ENCODE measurements at regions not wholly inside any gene's neighbourhood (a gene's known extent, or its start where the extent isn't known, plus 50 kb on each side); places are given as distances from the start of the nearest gene placed in this dataset.

DNA sequence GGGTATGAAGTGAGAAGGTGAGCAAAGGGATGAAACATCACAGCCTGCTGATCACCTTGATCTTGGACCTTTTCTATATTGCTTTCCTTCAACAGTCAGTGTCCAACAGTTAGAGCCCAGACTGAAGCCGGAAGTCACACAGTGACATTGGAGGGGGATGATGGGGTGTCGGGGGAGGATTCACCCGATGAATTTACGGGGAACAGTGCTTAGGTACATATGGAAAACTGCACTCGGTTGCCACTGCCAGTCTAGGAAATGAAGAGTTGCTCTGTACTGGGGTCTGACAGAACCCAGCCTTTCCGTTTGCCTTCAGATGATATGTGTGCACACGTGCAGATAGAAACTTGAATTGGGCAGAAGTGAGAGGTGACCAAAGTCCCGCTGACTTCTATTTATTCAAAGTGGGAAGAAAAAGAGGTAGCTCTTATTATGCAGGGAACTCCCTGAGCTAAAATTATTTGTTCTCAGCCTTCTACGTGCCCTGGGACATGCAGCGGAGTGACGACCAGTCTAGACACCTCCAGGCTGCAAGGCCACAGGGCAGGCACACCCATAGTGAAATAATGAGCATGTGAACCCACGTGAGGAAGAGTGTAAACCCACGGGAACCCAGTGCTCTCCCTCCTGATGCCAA lies 107.2 kb upstream of the INHBA start:
- ATAC-seq (ENCODE audit: poor library complexity) (no peak), DNase-seq (peak in 2 of 14 experiments; percentile 13 to 29)
- Histone ChIP-seq H3K9me3 (ENCODE audit: control insufficient read depth in 1 of 2, insufficient read depth in 1 of 2, low read length in 2 of 2) (no peaks in the 10 kb centered on the region), H3K4me3 (ENCODE audit: low read length) (no peak overlapping the region), H3K27me3 (ENCODE audit: control insufficient read depth in 1 of 2, insufficient read depth in 2 of 2, low read length in 2 of 2) (no peaks in the 10 kb centered on the region), H3K4me1 (ENCODE audit: insufficient read depth, low read length) (no peaks in the 10 kb centered on the region), H3K36me3 (ENCODE audit: insufficient read depth, low read length) (no peaks in the 10 kb centered on the region), H3K27ac (ENCODE audit: low read depth in 1 of 2, low read length in 2 of 2) (no peak overlapping the region)
- no peak for TF ChIP-seq CTCF (IDR thresholded peaks at IDR 0.05)
- intact Hi-C loops (cut with DNase I, micrococcal nuclease): no loop called here
- no peaks in the 10 kb centered on the region for H3K36me3 Mint-ChIP-seq (ENCODE audit: low read depth)
- H3K4me1 Mint-ChIP-seq (ENCODE audit: low read depth): no peaks in the 10 kb centered on the region
- H3K27me3 Mint-ChIP-seq: no peaks in the 10 kb centered on the region
- H3K27ac Mint-ChIP-seq: no peak overlapping the region
- CTCF ChIA-PET: no interaction called here
- POLR2A ChIA-PET: no interaction called here
- H3K9me3 Mint-ChIP-seq: no peaks in the 10 kb centered on the region
- no peak overlapping the region for H3K4me3 Mint-ChIP-seq

GRCh38 chr7:41809529-41809939 lies 106.6 kb upstream of the INHBA start:
- Mint-ChIP-seq H3K9me3 (no peaks in the 10 kb centered on the region), H3K36me3 (ENCODE audit: low read depth) (no peaks in the 10 kb centered on the region), H3K27me3 (no peaks in the 10 kb centered on the region), H3K27ac (no peak overlapping the region), H3K4me3 (no peak overlapping the region), H3K4me1 (ENCODE audit: low read depth) (no peaks in the 10 kb centered on the region)
- DNase-seq (no peak), ATAC-seq (ENCODE audit: poor library complexity) (no peak)
- Histone ChIP-seq H3K27ac (ENCODE audit: low read depth in 1 of 2, low read length in 2 of 2) (no peak overlapping the region), H3K9me3 (ENCODE audit: control insufficient read depth in 1 of 2, insufficient read depth in 1 of 2, low read length in 2 of 2) (no peaks in the 10 kb centered on the region), H3K4me3 (ENCODE audit: low read length) (no peak overlapping the region), H3K36me3 (ENCODE audit: insufficient read depth, low read length) (no peaks in the 10 kb centered on the region), H3K27me3 (ENCODE audit: control insufficient read depth in 1 of 2, insufficient read depth in 2 of 2, low read length in 2 of 2) (no peaks in the 10 kb centered on the region), H3K4me1 (ENCODE audit: insufficient read depth, low read length) (no peaks in the 10 kb centered on the region)
- CTCF ChIA-PET: no interaction called here
- POLR2A ChIA-PET: no interaction called here
- no peak for TF ChIP-seq CTCF (IDR thresholded peaks at IDR 0.05)
- intact Hi-C loops (cut with DNase I, micrococcal nuclease): no loop called here

DNA sequence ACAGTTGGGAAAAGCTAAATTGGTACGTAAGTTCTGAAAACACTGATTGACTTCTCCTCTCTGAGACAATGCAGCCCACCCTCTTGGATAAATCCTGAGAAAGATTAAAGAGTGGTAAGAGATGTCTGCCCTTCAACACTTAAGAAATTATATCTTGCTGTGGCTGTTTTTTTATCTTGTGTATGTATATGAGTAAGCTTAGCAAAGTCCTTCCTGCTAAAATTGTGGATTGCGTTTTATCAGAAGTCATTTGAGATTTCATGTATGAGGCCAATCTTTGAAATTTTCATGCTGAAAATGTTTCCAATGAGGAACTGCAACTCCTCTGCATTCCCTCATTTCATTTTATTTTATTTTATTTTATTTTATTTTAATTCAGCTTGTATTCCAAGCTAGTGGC lies 106.2 kb upstream of the INHBA start:
- Mint-ChIP-seq H3K9me3 (no peaks in the 10 kb centered on the region), H3K4me3 (no peak overlapping the region), H3K36me3 (ENCODE audit: low read depth) (no peaks in the 10 kb centered on the region), H3K4me1 (ENCODE audit: low read depth) (no peaks in the 10 kb centered on the region), H3K27me3 (no peaks in the 10 kb centered on the region), H3K27ac (no peak overlapping the region)
- H3K27me3 ChIP-seq (ENCODE audit: control insufficient read depth in 1 of 2, insufficient read depth in 2 of 2, low read length in 2 of 2): no peaks in the 10 kb centered on the region
- ChIA-PET POLR2A (no interaction called here), CTCF (no interaction called here)
- H3K36me3 ChIP-seq (ENCODE audit: insufficient read depth, low read length): no peaks in the 10 kb centered on the region
- no peak overlapping the region for H3K27ac ChIP-seq (ENCODE audit: low read depth in 1 of 2, low read length in 2 of 2)
- H3K4me3 ChIP-seq (ENCODE audit: low read length): no peak overlapping the region
- DNase-seq: no peak
- no peaks in the 10 kb centered on the region for H3K9me3 ChIP-seq (ENCODE audit: control insufficient read depth in 1 of 2, insufficient read depth in 1 of 2, low read length in 2 of 2)
- intact Hi-C loops (cut with DNase I, micrococcal nuclease): no loop called here
- no peaks in the 10 kb centered on the region for H3K4me1 ChIP-seq (ENCODE audit: insufficient read depth, low read length)
- ATAC-seq (ENCODE audit: poor library complexity): no peak
- no peak for TF ChIP-seq CTCF (IDR thresholded peaks at IDR 0.05)
